Testis (tissue), 2 donors: ENCODE measurements at regions not wholly inside any gene's neighbourhood (a gene's known extent, or its start where the extent isn't known, plus 50 kb on each side); places are given as distances from the start of the nearest gene placed in this dataset.
"Not testable (repeated sequence)": the region's sequence is repeated elsewhere in the genome, so short reads cannot be mapped to it uniquely, and the experiment has no call there.

Source experiments
- DNase-seq: peaks from one replicate; pipeline ENCODE4 v3.0.0-alpha.2; 2019
- H3K27ac ChIP-seq, 2 donors: fragments of 200-600 bp; sonication (generic); one replicate each; pipeline ENCODE4 v1.5.1; 2019
- H3K27me3 ChIP-seq: fragments of 200-600 bp; sonication (generic); one replicate; pipeline ENCODE4 v1.5.1; 2019
- H3K36me3 ChIP-seq: fragments of 200-600 bp; sonication (generic); one replicate; pipeline ENCODE4 v1.5.1; 2017; ENCODE audit warnings: low read depth; ENCODE audit errors: missing control alignments
- H3K4me1 ChIP-seq: fragments of 200-600 bp; sonication (generic); one replicate; pipeline ENCODE4 v1.5.1; 2019
- H3K4me3 ChIP-seq, 2 donors: fragments of 200-600 bp; sonication (generic); one replicate each; pipeline ENCODE4 v1.5.1; 2017 to 2019
- H3K9me3 ChIP-seq: fragments of 200-600 bp; sonication (generic); one replicate; pipeline ENCODE4 v1.5.1; 2017
- CTCF ChIP-seq, 3 experiments: fragments of 450-650 bp in 2 of 3; fragments of 200-600 bp in 1 of 3; sonication (generic) in 1 of 3; IDR thresholded peaks; one replicate each; pipeline ENCODE4 v1.5.1; 2016 to 2019; ENCODE audit warnings: antibody characterized with exemption in 3 of 3, mild to moderate bottlenecking in 2 of 3, moderate library complexity in 1 of 3
- POLR2A ChIP-seq: fragments of 450-650 bp; IDR thresholded peaks from one replicate; pipeline ENCODE4 v1.6.1; 2017; ENCODE audit warnings: antibody characterized with exemption, mild to moderate bottlenecking, moderate library complexity
- WGBS, 2 donors: methylation state at CpG; one replicate each; pipeline ENCODE4 v1.1.5; 2018; 5-methylcytosine and 5-hydroxymethylcytosine counted together
- intact Hi-C: fragments of 100-400 bp; cut with DNase I; formaldehyde crosslinking; loops from one replicate; pipeline ENCODE4 v1.15.1; 2023; ENCODE audit warnings: low total_unique reads

GRCh38 chr3:65138556-65138955, 450.8 kb upstream of the ADAMTS9 start:
- Histone ChIP-seq H3K9me3 (no peaks in the 10 kb centered on the region), H3K27me3 (no peaks in the 10 kb centered on the region), H3K4me3 (no peak overlapping the region), H3K4me1 (no peaks in the 10 kb centered on the region), H3K27ac (no peak overlapping the region), H3K36me3 (no peaks in the 10 kb centered on the region)
- no peak for TF ChIP-seq POLR2A
- no peak for TF ChIP-seq CTCF (IDR thresholded peaks at IDR 0.05)
- WGBS, 2 donors, result 83 to 91% methylated on average over 3 of the region's 3 CpGs
- DNase-seq, result no peak
- intact Hi-C loops, result no loop called here

GRCh38 chr3:65133752-65134151, 446.0 kb upstream of the ADAMTS9 start:
- H3K27me3 ChIP-seq, H3K36me3 ChIP-seq, DNase-seq, intact Hi-C loops, H3K4me1 ChIP-seq, H3K9me3 ChIP-seq, H3K4me3 ChIP-seq, H3K27ac ChIP-seq: not testable (repeated sequence)
- 42 to 82% methylated on average over 3 of the region's 3 CpGs for WGBS, 2 donors

- TF ChIP-seq POLR2A (no peak), CTCF (IDR thresholded peaks at IDR 0.05) (no peak)
- H3K27ac ChIP-seq, result no peak overlapping the region
- no peaks in the 10 kb centered on the region for H3K9me3 ChIP-seq
- no peaks in the 10 kb centered on the region for H3K27me3 ChIP-seq
- no peaks in the 10 kb centered on the region for H3K36me3 ChIP-seq
- intact Hi-C loops, result no loop called here
- H3K4me1 ChIP-seq, result no peaks in the 10 kb centered on the region
- 89 to 97% methylated on average over 4 of the region's 4 CpGs for WGBS, 2 donors
- DNase-seq, result no peak
- H3K4me3 ChIP-seq, result no peak overlapping the region
Measured at GRCh38 chr3:65130782-65131181, 443.0 kb upstream of the ADAMTS9 start.

- no peak for DNase-seq
- Histone ChIP-seq H3K27ac (no peak overlapping the region), H3K4me1 (no peaks in the 10 kb centered on the region), H3K27me3 (no peaks in the 10 kb centered on the region), H3K9me3 (no peaks in the 10 kb centered on the region), H3K36me3 (no peaks in the 10 kb centered on the region), H3K4me3 (no peak overlapping the region)
- TF ChIP-seq POLR2A (no peak), CTCF (IDR thresholded peaks at IDR 0.05) (no peak)
- intact Hi-C loops, result no loop called here
- 72 to 78% methylated on average over 6 of the region's 6 CpGs for WGBS, 2 donors
Measured at GRCh38 chr3:65128346-65128745, 440.5 kb upstream of the ADAMTS9 start.

- WGBS, 2 donors, result 72 to 74% methylated on average over 7 of the region's 7 CpGs
- no peak overlapping the region for H3K4me3 ChIP-seq
- H3K4me1 ChIP-seq, result no peaks in the 10 kb centered on the region
- no peaks in the 10 kb centered on the region for H3K27me3 ChIP-seq
- TF ChIP-seq POLR2A, result no peak
- no peak for TF ChIP-seq CTCF (IDR thresholded peaks at IDR 0.05)
- intact Hi-C loops, result no loop called here
- no peaks in the 10 kb centered on the region for H3K9me3 ChIP-seq
- H3K27ac ChIP-seq, result no peak overlapping the region
- no peaks in the 10 kb centered on the region for H3K36me3 ChIP-seq
- no peak for DNase-seq
Measured at GRCh38 chr3:65126527-65127410, 439.0 kb upstream of the ADAMTS9 start.

- intact Hi-C loops, result not testable (repeated sequence)
Measured at GRCh38 chr3:65120156-65120555, 432.4 kb upstream of the ADAMTS9 start.

More at GRCh38 chr3:65120156-65120555, 432.4 kb upstream of the ADAMTS9 start:
- H3K36me3 ChIP-seq, H3K27ac ChIP-seq, H3K9me3 ChIP-seq, DNase-seq, H3K4me3 ChIP-seq, H3K27me3 ChIP-seq, H3K4me1 ChIP-seq: not testable (repeated sequence)
- 93 to 94% methylated on average over 8 to 13 of the region's 13 CpGs for WGBS, 2 donors
